HG03521 (cell line): ENCODE measurements at regions not wholly inside any gene's neighbourhood (a gene's known extent, or its start where the extent isn't known, plus 50 kb on each side); places are given as distances from the start of the nearest gene placed in this dataset.
"Not testable (repeated sequence)": the region's sequence is repeated elsewhere in the genome, so short reads cannot be mapped to it uniquely, and the experiment has no call there.

Source experiments
- ATAC-seq: cut with Tn5 transposase; IDR thresholded peaks from one replicate; pipeline ENCODE4 v1.9.1; 2021; ENCODE audit warnings: mild to moderate bottlenecking, moderate library complexity; ENCODE audit not compliant: unreplicated experiment

DNA sequence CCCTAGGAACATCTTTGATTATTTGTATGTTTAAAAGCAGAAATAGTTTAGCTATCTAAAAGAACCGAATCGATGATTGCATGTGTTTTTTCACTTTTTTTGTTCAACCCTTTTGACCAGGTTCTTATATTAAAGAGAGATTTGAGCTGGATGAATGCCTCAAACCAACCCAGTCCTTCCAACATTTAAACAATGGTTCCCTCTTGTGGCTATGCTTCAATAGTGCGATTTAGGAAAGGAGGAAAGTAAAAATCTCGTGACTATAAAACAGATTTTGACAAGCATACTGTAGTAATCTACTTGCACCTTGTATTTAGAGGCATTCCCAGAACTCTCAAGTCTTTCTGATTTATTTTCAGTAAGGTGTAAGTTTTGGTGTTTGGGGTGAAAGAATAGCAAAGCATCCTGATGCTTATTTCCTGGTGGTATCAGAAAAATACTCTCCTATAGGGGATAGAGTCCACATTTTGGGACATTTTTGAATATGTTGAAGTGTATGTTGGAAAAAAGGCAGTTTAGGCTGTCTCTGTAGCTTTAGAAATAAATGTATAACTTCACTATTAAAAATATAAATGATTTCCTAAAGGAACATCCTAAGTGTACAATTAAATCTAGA, 159.6 kb upstream of the KCNH8 start:
- ATAC-seq = no peak

DNA sequence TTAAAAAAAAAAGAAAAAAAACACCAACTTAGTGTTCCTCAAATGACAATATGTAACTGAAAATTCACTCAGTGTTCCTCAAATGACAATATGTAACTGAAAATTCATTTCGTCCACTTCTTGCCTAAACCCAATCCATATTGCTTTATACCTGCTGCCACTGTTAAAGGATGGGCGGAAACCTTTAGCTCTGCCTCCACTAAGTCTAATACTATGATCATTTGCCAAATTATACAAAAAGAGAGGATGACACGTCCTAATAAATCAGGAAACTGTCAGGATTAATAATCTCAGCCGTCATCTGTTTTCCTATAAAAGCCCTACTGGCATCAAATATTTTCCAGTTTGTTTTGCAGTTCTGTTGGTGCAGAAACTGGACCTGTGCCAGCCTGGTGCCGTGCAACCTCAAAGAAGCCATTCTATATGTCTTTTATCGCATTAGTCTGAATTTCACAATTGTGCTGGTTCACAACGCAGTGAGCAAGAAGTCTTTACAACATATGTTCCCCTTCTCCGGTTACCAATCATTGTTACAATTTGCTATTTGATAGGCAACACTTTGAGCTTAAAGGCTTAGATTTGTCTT, 160.4 kb upstream of the KCNH8 start:
- ATAC-seq = no peak

DNA sequence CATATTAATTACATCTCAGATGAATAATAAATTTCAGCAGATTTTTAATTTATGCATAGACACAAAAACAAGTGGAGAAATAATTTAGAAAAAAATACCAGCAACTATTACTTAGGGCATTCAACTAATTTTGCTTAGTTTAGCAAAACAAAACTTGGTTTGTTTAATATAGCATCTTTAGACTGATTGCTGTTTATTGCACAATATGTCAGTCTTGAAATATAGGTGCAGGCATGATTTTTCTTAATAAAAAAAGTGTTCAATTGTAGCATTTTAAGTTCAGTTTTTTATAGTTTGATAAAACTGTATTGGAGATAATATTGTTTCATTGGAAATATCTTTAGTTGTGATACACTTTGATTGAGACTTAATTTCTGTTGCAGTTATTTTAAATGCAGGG, 161.2 kb upstream of the KCNH8 start:
- ATAC-seq = no peak

DNA sequence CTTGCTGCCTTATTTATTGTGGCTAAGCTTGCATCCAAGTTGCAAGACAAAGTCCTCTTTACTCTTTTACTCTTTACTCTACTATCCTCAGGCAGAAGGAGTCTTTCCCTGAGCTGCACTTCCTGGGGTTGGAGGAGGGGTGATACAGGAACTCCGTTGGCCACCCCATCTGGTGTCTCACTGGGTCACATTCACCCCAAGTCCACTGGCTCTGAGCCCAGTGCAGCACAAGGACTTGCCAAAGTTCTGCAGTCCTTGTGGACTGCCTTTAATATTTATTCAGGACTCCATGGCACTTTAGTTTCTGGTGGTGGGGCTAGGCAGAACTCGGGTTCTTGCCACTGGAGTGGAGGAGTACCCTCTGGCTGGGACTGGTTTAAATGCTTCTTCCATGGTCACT, 165.4 kb upstream of the KCNH8 start:
- no peak for ATAC-seq

DNA sequence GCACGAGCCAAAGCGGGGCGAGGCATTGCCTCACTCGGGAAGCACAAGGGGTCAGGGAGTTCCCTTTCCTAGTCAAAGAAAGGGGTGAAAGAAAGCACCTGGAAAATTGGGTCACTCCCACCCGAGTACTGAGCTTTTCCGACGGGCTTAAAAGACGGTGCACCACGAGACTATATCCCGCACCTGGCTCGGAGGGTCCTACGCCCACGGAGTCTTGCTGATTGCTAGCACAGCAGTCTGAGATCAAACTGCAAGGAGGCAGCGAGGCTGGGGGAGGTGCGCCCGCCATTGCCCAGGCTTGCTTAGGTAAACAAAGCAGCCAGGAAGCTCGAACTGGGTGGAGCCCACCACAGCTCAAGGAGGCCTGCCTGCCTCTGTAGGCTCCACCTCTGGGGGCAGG, 172.2 kb upstream of the KCNH8 start:
- ATAC-seq = not testable (repeated sequence)

DNA sequence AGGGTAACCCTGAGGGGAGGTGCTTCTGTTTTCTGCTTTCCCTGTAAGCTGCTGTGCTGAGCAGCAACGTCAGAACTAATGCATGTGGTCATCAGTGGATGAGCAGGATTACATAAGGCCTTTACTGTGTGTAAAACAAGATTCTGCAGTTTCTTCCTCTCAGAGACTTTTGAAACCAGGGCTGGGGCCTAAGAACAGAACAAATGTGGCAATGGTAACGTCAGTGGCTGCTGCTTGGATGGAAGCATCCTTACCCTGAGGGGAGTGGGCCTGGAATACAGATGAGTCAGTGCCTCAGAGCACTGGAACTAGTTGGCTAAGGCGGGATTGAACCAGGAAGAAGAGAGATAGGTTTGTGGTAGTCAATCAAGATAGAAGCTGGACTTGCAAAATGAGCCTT, 180.2 kb upstream of the KCNH8 start:
- ATAC-seq = no peak

DNA sequence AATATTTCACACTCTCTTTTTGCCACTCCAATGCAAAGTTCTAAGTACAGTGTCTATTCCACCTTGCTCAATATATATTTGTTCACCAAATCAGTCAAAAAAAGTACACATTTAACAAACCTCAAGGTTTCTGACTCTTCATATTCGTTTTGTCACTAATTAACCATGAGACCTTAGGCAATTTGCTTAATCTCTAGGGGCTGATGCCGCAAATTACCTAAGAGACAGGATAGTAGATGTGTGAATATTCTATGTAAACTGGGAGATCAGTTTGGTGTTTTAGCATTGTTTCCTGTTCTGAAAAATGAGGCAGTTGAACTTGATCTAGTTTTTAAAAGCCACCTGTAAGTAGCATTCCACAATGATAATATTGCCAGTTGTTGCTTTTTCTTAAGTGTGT, 182.5 kb upstream of the KCNH8 start:
- no peak for ATAC-seq

DNA sequence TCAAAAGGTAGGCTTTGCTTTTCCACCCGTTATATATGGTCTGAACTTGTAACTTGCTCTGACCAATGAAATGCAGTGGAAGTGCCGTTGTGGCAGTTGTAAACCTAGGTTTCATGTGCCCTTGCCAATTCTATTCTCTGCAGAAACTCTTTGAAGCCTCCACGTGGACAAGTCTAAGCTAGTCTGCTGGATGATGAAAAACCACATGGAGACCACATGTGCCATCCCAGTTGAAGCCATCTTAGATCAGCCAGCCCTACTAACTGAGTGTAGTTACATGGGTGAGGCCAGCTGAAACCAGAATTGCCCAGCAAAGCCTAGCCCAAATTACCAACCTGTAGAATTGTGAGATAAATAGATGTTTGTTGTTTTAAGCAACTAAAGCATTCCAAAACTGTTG, 183.7 kb upstream of the KCNH8 start:
- no peak for ATAC-seq

DNA sequence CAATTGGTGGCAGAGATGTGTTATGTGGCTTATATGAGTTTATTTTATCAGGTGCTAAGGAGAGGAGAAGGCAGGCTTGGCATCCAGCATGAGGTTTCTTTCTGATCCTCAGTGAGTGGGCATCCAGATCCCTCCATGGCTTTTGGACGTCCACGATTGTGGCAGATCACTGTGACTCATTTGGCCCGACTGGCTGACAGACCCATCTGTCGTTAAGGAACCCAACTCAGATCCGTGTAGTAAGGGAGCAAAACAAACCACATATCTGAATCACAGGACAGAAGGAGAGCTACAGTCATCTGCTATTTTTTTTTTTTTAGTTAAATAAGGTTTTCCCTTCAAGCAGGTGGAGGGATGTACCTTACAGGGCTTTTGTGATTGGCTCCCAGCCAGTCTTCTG, 197.0 kb upstream of the KCNH8 start:
- ATAC-seq = no peak

DNA sequence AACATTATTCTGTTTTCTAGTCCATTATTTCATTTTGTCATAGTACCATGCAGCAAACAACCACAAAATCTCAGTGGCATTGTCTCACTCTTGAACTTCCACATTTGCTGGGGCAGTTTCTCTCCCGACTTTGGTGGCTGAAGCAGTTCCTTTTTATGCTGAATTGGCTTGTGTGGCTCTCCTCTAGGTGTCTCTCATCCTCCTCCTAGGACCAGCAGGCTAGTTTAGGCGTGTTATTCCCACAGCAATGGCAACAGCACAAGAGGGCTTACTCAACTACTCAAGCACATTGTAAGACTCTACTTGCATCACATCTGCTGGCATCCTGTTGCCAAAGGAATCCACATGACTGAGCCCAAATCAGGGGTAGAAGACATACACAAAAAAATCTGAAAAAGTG, 201.8 kb upstream of the KCNH8 start:
- ATAC-seq = no peak

DNA sequence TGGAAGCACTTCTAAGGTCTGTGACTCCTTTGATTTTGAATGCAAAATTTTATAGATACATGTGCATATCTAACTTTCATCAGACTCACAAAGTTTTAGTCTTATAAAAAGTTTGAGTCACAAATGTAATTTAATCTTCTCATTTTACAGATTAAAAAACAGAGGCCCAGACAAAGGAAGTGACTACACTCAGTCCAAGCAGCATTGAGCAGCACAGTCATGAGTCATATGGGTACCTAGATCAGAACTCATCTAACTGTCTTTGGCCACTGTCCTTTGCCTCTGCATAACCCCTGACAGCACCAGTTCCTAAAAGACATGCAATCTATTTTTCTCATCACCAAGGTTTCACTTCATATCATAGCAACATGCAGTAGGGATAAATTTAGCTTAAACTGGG, 210.7 kb upstream of the KCNH8 start:
- ATAC-seq = peak; percentile 73

DNA sequence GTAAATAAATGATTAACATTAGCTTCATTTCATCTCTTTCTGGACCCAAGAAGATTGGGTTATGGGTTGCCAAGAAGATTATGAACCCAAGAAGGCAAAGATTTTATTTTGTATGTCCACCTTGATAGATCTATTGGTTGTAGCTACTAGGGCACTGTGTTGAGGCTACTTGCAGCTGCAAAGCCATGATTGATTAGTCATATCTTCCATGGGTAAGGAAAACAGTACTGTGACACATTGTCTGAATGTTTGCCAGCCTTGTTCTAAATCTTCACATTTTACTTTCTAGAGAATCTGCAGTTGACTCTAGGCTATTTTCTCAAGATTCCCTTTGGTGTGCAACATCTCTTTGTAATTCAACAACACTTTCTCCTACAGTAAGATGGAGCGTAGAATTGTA, 229.2 kb upstream of the KCNH8 start:
- ATAC-seq = no peak

DNA sequence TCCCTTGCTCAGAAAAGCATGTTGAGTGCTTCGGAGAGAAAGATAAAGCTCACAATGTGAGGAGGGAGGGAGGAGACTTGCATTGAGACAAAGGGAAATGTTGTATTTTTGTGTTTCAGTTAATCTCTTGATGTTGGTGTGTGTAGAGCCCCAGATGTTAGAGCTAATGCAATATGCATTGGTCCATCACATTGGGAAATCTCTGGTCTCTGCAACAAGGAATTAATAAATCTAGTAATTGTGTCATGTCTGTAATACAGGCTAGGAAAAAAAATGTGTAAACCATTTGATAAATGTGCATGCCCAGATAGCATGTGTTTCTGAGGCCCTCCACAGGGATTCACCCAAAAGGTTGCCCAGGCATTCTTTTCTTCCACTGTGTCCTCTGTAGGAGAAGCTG, 230.4 kb upstream of the KCNH8 start:
- no peak for ATAC-seq

DNA sequence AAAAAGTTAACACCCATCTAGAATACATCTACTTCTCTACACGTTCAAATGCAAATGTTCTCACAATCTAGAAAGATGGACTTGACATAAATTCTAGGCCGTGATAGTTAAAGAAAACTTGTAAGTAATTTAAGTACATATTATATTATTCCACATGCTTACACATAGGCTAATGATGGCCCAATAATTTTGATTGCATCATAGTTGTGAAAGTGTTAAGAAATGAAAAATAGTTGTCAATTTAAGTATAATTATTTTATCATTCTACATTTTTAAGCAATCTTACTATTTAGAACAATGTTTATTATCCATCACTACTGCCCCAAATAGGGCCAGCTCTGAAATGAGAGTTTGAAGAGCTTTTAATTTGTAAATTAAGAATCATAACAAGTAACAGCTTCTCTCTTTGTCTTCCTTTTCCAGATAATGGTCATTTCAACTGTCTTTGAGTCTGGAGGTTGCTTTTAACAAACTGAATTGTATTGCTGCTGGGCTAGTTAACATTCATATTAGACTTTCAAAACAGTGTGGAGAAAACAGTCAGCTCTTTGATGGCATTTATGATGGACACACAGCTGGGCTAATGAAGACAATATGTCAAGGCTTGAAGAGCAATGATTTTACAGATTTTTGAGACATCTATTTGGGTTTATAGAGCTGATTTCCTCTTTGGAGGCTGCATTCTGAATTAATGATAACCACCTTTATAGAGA, 246.1 kb upstream of the KCNH8 start:
- ATAC-seq = no peak

DNA sequence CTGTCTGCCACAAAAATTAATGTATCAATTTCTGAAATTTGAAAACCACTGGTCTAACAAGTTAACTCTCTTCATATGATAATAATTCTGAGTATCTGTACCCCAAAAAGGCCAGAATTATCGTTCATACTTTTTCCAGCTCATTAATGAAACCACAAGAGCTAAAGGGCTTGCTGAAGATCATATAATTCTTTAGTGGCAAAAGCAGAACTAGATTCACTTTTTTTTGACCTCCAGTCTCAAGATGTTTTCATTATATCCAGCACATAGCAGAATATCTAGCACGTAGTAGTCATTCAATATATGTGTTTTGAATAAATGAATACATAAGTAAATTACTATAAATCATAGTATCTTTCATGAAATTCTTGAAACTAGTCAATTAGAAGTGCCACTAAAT, 246.7 kb upstream of the KCNH8 start:
- ATAC-seq = no peak

DNA sequence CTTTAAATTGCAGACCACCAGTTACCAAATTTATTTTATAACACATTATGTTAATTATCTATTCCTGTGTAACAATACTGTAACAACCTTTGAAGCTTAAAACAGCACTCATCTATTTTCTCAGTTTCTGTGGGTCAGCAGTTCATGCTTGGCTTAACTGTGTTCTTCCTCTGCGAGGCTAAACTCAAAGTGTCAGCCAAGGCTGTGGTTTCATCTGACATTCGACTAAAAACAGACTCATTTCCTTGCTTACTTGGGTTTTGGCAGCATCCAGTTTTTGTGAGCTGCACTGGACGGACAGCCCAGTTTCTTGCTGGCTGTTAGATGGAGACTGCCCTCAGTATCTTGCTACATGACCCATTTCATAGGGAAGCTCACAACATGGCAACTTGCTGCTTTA, 247.3 kb upstream of the KCNH8 start:
- peak; percentile 73 for ATAC-seq

DNA sequence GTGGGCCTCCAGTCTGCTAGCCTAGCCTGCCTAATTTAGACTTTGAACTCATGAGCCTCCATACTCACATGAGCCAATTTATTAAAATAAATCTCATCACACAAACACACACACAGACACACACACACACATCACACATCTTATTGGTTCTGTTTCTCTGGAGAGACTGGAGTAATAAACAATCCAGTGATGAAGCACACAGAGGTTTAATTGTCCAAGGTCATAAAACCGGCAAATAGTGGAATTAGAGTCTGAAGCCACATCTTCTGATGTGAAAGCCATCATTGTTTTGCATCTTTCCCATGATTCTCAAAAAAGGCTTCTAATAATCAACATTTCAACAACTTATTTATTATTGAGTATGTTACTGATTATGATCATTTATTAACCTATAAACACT, 249.4 kb upstream of the KCNH8 start:
- ATAC-seq = no peak

DNA sequence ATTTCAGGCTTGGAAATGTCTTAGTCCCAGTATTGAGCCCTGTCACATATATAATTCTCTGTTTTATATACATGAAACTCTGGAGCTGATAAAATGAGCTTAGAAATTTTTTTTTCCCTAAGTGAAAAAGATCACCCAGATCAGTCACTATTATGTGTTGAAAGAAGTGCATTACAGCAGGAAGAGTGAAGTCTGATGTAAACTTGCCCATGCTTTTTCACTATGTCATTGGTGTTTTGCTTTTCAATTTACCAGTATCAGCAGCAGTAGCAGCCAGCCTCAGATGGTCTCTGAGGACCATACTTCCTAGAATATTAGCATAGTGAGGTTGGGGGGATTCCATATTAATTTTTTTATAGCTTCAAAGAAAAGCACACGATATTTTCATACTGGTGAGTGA, 255.6 kb upstream of the KCNH8 start:
- ATAC-seq = no peak

DNA sequence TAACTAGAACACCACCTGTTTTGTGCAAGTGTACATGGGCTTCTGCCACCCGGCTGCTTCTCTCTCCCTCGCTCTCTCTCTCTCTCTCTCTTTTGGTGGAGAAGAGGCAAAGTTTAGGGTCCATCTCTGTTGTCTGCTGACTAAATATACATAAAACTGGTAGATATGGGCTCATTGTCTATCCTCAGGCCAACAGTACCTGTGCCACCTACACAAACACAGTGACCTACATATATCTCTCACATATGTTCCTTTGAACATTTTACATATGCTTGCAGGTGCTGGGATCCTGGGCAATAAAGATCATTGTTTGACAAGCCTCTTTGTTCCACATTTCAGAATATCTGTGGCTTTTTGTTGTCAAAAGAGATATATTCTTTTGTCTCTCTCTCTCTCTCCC, 256.3 kb upstream of the KCNH8 start:
- no peak for ATAC-seq

DNA sequence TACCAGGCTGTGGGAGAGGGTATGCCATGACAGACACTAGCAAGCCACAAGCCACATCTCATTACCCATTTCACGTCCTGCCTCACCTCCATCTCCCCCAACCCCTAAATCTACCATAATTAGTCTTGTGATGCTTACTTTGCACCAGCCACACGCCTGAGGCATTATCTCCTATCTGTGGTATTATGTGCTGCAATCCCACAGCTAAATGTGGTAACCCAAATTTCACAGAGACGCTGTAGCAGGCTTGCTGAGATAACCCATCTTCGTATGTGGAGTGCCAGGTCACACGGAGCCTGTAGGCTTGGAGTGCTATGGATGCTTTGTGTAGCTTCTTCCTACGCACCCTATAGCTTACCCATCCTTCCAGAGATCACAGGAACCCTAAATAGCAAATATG, 256.7 kb upstream of the KCNH8 start:
- no peak for ATAC-seq

DNA sequence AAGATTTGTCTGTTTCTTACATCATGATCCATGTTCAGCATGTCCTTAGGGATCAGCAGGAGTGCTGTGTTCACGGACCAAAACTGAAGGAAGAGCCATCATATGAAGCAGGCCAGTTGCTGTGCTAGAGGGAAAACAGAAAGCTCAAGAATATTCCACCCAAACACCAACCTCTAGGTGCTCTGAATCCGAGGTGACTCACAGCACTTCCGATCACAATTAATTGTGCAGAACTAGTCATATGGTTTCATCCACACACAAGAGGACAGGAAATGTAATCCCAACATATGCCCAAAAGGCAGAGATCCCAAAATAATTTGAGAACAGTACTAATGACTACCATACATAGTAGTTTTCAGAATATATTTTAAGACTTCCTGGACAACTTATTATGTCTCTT, 257.9 kb upstream of the KCNH8 start:
- no peak for ATAC-seq

DNA sequence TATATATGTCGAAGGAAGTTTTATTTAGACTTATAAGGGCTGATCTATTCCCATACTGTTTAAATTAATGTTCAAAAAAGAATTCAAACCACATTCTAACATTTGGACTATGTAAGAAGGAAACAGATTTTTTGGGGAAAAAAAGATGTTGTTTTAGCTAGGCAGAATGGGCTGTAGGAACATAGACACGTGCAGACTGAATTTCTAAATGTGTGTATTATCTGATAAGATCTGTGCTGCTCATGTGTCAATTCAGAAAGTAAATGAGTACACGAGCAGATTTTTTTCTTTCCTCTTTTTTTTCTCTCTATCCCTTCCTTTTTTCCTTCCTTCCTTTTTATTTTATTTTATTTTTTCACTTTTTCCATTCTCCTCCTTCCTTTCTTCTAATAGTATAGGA, 259.5 kb upstream of the KCNH8 start:
- ATAC-seq = no peak

DNA sequence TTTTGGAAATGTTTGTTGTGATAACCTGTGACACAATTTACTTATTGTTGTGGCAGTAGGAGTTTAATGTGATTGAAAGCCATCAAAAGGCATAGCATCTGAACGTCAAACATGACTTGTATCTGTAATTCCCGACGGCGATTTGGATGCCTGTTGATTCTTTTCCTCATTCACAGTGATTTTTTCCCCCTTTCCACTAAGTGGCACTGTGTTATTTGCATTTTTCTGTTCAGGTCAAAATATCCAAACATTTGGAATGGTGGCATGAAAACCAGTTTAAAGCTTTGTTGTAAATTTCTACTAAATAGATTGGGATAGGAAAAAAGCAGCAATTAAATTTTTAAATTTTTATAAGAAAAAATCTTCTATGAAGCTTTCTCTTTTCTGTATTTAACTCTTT, 259.9 kb upstream of the KCNH8 start:
- no peak for ATAC-seq
